Glutamatergic neuron (in vitro differentiated cells): ENCODE measurements at regions not wholly inside any gene's neighbourhood (a gene's known extent, or its start where the extent isn't known, plus 50 kb on each side); places are given as distances from the start of the nearest gene placed in this dataset.

Source experiments
- DNase-seq: peaks from one replicate; pipeline ENCODE4 v3.0.0; 2022
- H3K27ac Mint-ChIP-seq: one replicate; pipeline ENCODE4 v1.8.0; 2020; ENCODE audit warnings: mild to moderate bottlenecking, mixed read lengths, inconsistent platforms; ENCODE audit not compliant: unreplicated experiment
- H3K27me3 Mint-ChIP-seq: one replicate; pipeline ENCODE4 v1.8.0; 2020; ENCODE audit warnings: mild to moderate bottlenecking, moderate library complexity, mixed read lengths, inconsistent platforms; ENCODE audit not compliant: unreplicated experiment
- H3K36me3 Mint-ChIP-seq: one replicate; pipeline ENCODE4 v1.8.0; 2020; ENCODE audit warnings: mild to moderate bottlenecking, mixed read lengths, inconsistent platforms; ENCODE audit not compliant: unreplicated experiment
- H3K4me1 Mint-ChIP-seq: one replicate; pipeline ENCODE4 v1.8.0; 2020; ENCODE audit warnings: mild to moderate bottlenecking, low read depth, mixed read lengths, inconsistent platforms; ENCODE audit not compliant: unreplicated experiment
- H3K4me3 Mint-ChIP-seq: one replicate; pipeline ENCODE4 v1.8.0; 2020; ENCODE audit warnings: mild to moderate bottlenecking, mixed read lengths, inconsistent platforms; ENCODE audit not compliant: unreplicated experiment
- H3K9me3 Mint-ChIP-seq: one replicate; pipeline ENCODE4 v1.8.0; 2020; ENCODE audit warnings: mild to moderate bottlenecking, moderate library complexity, mixed read lengths, inconsistent platforms; ENCODE audit not compliant: unreplicated experiment
- TF ChIP-seq, protein P1 (sequence below): fragments of 200-600 bp; sonication (generic); IDR thresholded peaks from one replicate; pipeline ENCODE4 v1.5.0; 2021; ENCODE audit not compliant: partially characterized antibody, unreplicated experiment

GRCh38 chr12:77531912-77532311 is 298.8 kb upstream of the NAV3 start:
- Mint-ChIP-seq H3K27me3 (no peaks in the 10 kb centered on the region), H3K4me1 (no peaks in the 10 kb centered on the region), H3K9me3 (peaks cover 7% of the 10 kb centered on the region), H3K27ac (no peak overlapping the region), H3K36me3 (peaks cover 7% of the 10 kb centered on the region), H3K4me3 (no peak overlapping the region)
- no peak for DNase-seq
- TF ChIP-seq, protein P1, sequence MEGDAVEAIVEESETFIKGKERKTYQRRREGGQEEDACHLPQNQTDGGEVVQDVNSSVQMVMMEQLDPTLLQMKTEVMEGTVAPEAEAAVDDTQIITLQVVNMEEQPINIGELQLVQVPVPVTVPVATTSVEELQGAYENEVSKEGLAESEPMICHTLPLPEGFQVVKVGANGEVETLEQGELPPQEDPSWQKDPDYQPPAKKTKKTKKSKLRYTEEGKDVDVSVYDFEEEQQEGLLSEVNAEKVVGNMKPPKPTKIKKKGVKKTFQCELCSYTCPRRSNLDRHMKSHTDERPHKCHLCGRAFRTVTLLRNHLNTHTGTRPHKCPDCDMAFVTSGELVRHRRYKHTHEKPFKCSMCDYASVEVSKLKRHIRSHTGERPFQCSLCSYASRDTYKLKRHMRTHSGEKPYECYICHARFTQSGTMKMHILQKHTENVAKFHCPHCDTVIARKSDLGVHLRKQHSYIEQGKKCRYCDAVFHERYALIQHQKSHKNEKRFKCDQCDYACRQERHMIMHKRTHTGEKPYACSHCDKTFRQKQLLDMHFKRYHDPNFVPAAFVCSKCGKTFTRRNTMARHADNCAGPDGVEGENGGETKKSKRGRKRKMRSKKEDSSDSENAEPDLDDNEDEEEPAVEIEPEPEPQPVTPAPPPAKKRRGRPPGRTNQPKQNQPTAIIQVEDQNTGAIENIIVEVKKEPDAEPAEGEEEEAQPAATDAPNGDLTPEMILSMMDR: no peak

DNA sequence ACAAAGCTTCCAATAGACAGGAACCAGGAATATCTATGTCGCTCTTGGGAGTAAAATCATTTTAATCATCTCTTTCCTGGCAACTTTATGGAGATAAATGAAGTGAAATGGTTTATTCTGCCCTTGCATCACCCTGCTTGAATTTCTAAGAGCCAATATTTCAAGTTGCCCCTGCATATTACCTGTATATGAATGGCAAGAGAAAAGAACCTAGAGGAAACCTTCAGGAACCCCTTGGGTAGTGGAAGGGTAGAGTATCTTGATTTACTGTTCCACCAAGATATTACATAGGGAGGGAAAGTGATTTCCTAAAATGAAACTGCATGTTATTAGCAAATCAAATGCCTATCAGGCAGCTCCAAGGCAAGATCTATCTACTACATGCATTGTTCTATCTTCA is 308.4 kb upstream of the NAV3 start:
- TF ChIP-seq, protein P1: no peak
- H3K4me3 Mint-ChIP-seq: no peak overlapping the region
- no peaks in the 10 kb centered on the region for H3K36me3 Mint-ChIP-seq
- no peaks in the 10 kb centered on the region for H3K27me3 Mint-ChIP-seq
- H3K4me1 Mint-ChIP-seq: no peaks in the 10 kb centered on the region
- no peak for DNase-seq
- no peak overlapping the region for H3K27ac Mint-ChIP-seq
- peaks cover under 1% of the 10 kb centered on the region for H3K9me3 Mint-ChIP-seq

DNA sequence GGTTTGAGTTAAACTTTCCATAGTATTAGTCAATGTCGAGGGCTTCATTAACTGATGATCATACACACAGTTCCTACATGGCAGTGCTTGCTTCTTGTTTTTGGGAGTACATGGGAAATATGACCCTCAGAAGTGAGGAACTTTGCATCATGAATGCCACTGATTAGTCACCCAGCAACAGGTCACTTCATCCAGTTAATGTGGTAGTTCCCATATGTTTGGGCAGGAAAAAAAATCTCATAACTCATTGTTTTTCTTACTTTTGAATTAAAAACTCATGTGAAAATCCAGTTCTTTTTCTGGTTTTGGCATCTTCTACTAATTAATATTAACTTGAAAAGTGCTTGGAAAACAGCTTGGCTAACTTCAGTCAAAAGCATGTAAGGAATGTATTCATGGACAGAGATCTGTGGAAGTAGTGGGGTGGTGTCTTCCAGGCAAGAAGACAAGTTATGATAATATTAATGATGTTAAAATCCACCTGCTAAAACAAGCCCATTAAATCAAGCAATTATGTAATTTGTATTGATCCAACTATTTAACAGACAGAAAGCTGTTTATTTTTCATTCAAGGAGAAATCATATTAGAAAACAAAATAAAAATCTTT is 309.1 kb upstream of the NAV3 start:
- Mint-ChIP-seq H3K27me3 (no peaks in the 10 kb centered on the region), H3K4me1 (no peaks in the 10 kb centered on the region), H3K9me3 (no peaks in the 10 kb centered on the region), H3K27ac (no peak overlapping the region), H3K4me3 (no peak overlapping the region), H3K36me3 (no peaks in the 10 kb centered on the region)
- TF ChIP-seq, protein P1: no peak
- no peak for DNase-seq

- no peaks in the 10 kb centered on the region for H3K9me3 Mint-ChIP-seq
- H3K4me1 Mint-ChIP-seq: no peaks in the 10 kb centered on the region
- TF ChIP-seq, protein P1: no peak
Measured at GRCh38 chr12:77514511-77514910, 316.2 kb upstream of the NAV3 start.

DNA sequence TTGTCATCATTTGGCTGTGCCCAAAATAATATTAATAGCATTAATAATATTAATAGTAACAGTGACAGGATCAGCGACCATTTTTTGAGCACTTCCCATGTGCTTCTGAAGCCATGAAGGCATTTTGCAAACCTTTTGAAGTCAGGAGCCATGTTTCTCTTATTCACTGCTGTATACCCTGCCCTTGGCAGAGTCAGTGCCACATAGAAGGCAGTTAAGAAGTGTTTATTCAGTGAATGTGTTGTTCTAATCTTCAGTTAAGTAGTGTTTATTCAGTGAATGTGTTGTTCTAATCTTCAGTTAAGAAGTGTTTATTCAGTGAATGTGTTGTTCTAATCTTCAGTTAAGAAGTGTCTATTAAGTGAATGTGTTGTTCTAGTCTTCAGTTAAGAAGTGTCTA is 319.7 kb upstream of the NAV3 start:
- no peaks in the 10 kb centered on the region for H3K4me1 Mint-ChIP-seq
- no peaks in the 10 kb centered on the region for H3K9me3 Mint-ChIP-seq
- H3K4me3 Mint-ChIP-seq: no peak overlapping the region
- no peak for DNase-seq
- no peaks in the 10 kb centered on the region for H3K36me3 Mint-ChIP-seq
- no peaks in the 10 kb centered on the region for H3K27me3 Mint-ChIP-seq
- TF ChIP-seq, protein P1: no peak
- no peak overlapping the region for H3K27ac Mint-ChIP-seq

More at GRCh38 chr12:77514511-77514910, 316.2 kb upstream of the NAV3 start:
- no peak overlapping the region for H3K27ac Mint-ChIP-seq
- DNase-seq: no peak
- no peaks in the 10 kb centered on the region for H3K36me3 Mint-ChIP-seq
- H3K4me3 Mint-ChIP-seq: no peak overlapping the region
- H3K27me3 Mint-ChIP-seq: no peaks in the 10 kb centered on the region
